SKM-1 (cell line): ENCODE measurements at regions not wholly inside any gene's neighbourhood (a gene's known extent, or its start where the extent isn't known, plus 50 kb on each side); places are given as distances from the start of the nearest gene placed in this dataset.

Experiments
- DNase-seq: peaks from one replicate; lab custom pipeline; 2025; ENCODE audit not compliant: unreplicated experiment; lab: John Stamatoyannopoulos, UW

DNA sequence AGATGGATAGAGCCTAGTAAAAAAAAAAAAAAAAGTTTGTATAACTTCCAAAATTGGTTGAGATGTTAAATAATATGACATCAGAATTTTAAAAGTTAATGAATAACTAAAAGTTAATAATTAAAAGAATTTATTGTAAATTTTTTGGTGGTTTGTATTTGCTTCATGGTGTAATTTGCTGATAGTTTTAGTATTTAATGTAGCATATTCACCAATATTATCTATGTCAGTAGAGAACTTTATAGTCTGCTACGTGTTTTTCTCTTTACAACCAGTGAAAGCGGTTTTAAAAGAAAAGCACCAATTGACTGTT is 51.8 kb upstream of the STEAP4 start:
- DNase-seq = no peak

DNA sequence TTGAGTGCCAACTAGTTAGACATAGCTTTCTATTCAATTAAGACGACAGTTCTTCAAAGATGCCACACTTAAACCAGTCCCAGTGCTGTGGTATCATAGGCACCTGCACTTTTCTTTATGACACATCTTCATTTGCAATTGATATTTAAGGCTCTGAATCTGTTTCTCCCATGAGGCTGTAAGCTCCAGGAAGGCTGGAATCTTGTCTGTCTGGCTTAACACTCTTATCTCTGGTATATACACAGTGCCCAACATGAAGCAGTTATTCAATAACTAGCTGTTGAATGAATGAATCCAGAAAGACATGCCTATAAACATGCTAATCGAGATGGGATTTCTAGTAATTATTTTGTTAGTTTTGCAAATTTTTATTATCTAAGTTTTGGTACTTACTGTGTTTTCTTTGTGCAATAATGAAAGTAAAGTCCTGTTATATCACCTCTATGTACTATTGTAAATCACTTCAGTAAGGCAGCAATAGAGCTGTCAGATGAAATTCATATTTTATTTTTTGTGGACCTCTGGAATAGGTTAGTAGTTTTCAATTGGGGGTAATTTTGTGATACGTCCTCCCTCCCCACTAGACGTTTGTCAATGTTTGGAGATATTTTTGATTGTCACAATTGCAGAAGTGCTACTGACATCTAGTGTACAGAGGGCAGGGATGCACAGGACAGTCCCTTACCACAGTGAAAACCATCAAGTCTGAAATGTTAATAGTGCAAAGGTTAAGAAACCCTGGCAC is 51.3 kb upstream of the STEAP4 start:
- DNase-seq = peak; percentile 63

DNA sequence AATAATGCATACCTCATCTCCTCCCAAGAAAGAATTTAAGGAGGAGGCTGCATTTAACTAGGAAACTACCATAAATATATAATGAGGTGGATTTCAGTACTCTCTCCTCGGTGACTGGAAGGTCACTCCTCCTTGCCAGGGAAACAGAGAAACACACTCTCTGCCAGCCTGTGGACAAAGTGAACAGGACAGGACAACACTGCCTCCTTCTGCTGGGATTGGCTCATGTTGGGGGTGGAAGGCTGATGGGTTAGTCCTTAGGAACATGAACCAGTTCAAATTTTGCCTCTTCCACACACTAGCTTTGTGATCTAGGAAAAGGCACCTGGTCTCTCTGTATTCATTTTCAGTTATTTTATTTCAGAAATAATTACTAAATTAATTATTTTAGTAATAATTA is 50.6 kb upstream of the STEAP4 start:
- DNase-seq = no peak
